ENCODE measurements at regions not wholly inside any gene's neighbourhood (a gene's known extent, or its start where the extent isn't known, plus 50 kb on each side); places are given as distances from the start of the nearest gene placed in this dataset.

DNA sequence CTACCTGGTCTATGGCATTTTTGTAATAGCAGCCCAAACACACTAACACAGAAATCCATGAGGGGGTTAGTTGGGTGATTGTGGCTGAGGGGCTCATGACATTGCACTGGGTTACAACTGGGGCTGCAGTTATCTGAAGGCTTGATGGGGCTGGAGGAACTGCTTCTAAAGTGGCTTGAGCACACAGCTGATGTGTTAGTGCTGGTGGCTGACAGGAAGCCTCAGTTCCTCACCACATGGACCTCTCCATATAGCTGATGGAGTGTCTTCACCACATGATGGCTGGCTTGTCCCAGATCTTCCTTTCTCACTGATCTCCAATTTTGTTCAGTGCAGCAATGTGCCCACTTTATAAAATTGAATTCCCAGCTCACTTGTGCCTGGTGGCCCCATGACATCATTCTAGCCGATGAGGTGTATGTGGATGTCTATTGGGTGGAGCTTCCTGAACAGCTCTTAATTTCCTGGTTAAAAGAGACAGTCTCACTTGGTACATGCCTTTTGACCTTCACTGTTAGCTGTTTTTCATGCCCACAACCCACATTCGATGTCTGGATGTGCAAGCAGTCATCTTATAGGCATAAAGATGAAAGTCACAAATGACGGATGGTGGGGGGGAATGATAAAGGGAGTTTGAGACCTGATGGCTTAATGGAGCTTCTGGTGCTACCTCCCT, 166.9 kb upstream of the BMPER start:
- no peak for ATAC-seq (ENCODE audit: insufficient read depth, low read depth)
- Histone ChIP-seq H3K9ac (ENCODE audit: low read depth, low read length) (no peak overlapping the region), H3K36me3 (ENCODE audit: insufficient read depth, low read length) (no peaks in the 10 kb centered on the region), H4K20me1 (ENCODE audit: insufficient read depth, low read length) (no peaks in the 10 kb centered on the region), H3K79me2 (ENCODE audit: insufficient read depth, low read length) (no peaks in the 10 kb centered on the region), H3K27ac (ENCODE audit: low read length) (no peak overlapping the region), H3K4me3 (ENCODE audit: low read depth in 1 of 2, low read length in 2 of 2) (no peak overlapping the region), H3K27me3 (ENCODE audit: insufficient read depth, low read length, poor library complexity) (no peaks in the 10 kb centered on the region), H2AFZ (ENCODE audit: low read depth, low read length) (no peak overlapping the region), H3K9me3 (ENCODE audit: insufficient read depth, low read length, severe bottlenecking) (no peaks in the 10 kb centered on the region), H3K4me1 (ENCODE audit: insufficient read depth, low read length) (no peaks in the 10 kb centered on the region), H3K4me2 (ENCODE audit: insufficient read depth, low read length) (no peak overlapping the region)
- TF ChIP-seq, protein P1, sequence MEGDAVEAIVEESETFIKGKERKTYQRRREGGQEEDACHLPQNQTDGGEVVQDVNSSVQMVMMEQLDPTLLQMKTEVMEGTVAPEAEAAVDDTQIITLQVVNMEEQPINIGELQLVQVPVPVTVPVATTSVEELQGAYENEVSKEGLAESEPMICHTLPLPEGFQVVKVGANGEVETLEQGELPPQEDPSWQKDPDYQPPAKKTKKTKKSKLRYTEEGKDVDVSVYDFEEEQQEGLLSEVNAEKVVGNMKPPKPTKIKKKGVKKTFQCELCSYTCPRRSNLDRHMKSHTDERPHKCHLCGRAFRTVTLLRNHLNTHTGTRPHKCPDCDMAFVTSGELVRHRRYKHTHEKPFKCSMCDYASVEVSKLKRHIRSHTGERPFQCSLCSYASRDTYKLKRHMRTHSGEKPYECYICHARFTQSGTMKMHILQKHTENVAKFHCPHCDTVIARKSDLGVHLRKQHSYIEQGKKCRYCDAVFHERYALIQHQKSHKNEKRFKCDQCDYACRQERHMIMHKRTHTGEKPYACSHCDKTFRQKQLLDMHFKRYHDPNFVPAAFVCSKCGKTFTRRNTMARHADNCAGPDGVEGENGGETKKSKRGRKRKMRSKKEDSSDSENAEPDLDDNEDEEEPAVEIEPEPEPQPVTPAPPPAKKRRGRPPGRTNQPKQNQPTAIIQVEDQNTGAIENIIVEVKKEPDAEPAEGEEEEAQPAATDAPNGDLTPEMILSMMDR (IDR thresholded peaks at IDR 0.05; ENCODE audit: borderline replicate concordance, extremely low read depth, low read length, poor library complexity, severe bottlenecking): no peak
- no peak for TF ChIP-seq EZH2 (IDR thresholded peaks at IDR 0.05; ENCODE audit: borderline replicate concordance, low read depth, low read length, severe bottlenecking)
- DNase-seq: no peak

DNA sequence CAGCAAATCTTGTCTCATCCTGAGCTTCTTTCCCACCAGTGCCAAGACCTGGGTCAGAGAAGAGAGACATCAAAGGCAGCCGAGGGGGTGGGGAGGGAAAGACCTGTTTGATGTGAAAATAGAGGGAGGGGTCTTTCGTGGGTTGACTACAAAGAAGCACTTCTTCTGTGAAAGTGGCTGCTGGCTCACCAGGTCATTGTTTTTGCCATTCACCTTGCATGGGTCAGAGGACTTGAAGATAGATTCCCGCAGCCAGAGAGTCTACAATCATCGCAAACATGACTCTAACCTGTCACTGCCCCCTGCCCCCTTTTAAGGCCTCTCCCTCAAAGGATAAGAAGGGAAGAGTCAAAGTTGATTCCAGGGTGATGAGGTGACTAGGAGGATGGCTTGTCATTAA, 166.1 kb upstream of the BMPER start:
- Histone ChIP-seq H3K4me1 (ENCODE audit: insufficient read depth, low read length) (no peaks in the 10 kb centered on the region), H3K4me2 (ENCODE audit: insufficient read depth, low read length) (no peak overlapping the region), H3K4me3 (ENCODE audit: low read depth in 1 of 2, low read length in 2 of 2) (no peak overlapping the region), H4K20me1 (ENCODE audit: insufficient read depth, low read length) (no peaks in the 10 kb centered on the region), H2AFZ (ENCODE audit: low read depth, low read length) (no peak overlapping the region), H3K27me3 (ENCODE audit: insufficient read depth, low read length, poor library complexity) (no peaks in the 10 kb centered on the region), H3K36me3 (ENCODE audit: insufficient read depth, low read length) (no peaks in the 10 kb centered on the region), H3K79me2 (ENCODE audit: insufficient read depth, low read length) (no peaks in the 10 kb centered on the region), H3K27ac (ENCODE audit: low read length) (no peak overlapping the region), H3K9ac (ENCODE audit: low read depth, low read length) (no peak overlapping the region), H3K9me3 (ENCODE audit: insufficient read depth, low read length, severe bottlenecking) (no peaks in the 10 kb centered on the region)
- DNase-seq: no peak
- ATAC-seq (ENCODE audit: insufficient read depth, low read depth): no peak
- TF ChIP-seq EZH2 (IDR thresholded peaks at IDR 0.05; ENCODE audit: borderline replicate concordance, low read depth, low read length, severe bottlenecking): no peak
- TF ChIP-seq, protein P1 (IDR thresholded peaks at IDR 0.05; ENCODE audit: borderline replicate concordance, extremely low read depth, low read length, poor library complexity, severe bottlenecking): no peak

DNA sequence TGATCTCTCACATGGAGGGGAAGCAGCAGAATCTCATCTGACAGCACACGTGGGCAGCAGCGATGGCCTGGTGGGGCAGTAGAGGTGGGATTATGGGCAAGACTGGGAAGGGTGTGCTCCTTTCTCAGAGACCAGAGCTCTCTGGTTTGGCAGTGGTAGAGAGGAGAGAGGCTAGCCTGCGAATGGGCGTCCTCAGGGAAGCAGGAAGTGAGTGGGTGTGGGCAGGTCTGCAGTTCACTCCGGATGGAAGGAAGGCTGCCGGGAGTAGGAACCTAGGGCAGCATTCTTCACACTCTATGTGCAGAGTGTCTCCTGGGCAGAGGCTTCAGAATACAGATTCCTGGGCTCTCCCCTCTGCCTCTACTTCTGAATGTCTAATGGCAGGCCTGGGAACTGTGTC, 162.8 kb upstream of the BMPER start:
- Histone ChIP-seq H3K9me3 (ENCODE audit: insufficient read depth, low read length, severe bottlenecking) (no peaks in the 10 kb centered on the region), H3K4me2 (ENCODE audit: insufficient read depth, low read length) (no peak overlapping the region), H3K4me1 (ENCODE audit: insufficient read depth, low read length) (no peaks in the 10 kb centered on the region), H3K9ac (ENCODE audit: low read depth, low read length) (no peak overlapping the region), H3K36me3 (ENCODE audit: insufficient read depth, low read length) (no peaks in the 10 kb centered on the region), H3K4me3 (ENCODE audit: low read depth in 1 of 2, low read length in 2 of 2) (no peak overlapping the region), H3K27me3 (ENCODE audit: insufficient read depth, low read length, poor library complexity) (no peaks in the 10 kb centered on the region), H4K20me1 (ENCODE audit: insufficient read depth, low read length) (no peaks in the 10 kb centered on the region), H2AFZ (ENCODE audit: low read depth, low read length) (no peak overlapping the region), H3K79me2 (ENCODE audit: insufficient read depth, low read length) (no peaks in the 10 kb centered on the region), H3K27ac (ENCODE audit: low read length) (no peak overlapping the region)
- ATAC-seq (ENCODE audit: insufficient read depth, low read depth): no peak
- TF ChIP-seq EZH2 (IDR thresholded peaks at IDR 0.05; ENCODE audit: borderline replicate concordance, low read depth, low read length, severe bottlenecking): no peak
- TF ChIP-seq, protein P1 (IDR thresholded peaks at IDR 0.05; ENCODE audit: borderline replicate concordance, extremely low read depth, low read length, poor library complexity, severe bottlenecking): no peak
- no peak for DNase-seq
